Natural killer cell (primary cell): ENCODE measurements at regions not wholly inside any gene's neighbourhood (a gene's known extent, or its start where the extent isn't known, plus 50 kb on each side); places are given as distances from the start of the nearest gene placed in this dataset.

Experiments
- ATAC-seq, 3 donors: fragments of 150-1000 bp in 2 of 3; fragments of 200-7000 bp in 1 of 3; cut with Tn5 transposase; 1 replicate in 1 of 3; 2 replicates in 2 of 3; pipeline ENCODE4 v1.10.0; 2021; ENCODE audit warnings: mild to moderate bottlenecking in 2 of 3, moderate library complexity in 2 of 3
- DNase-seq, 2 donors: peaks; one replicate each; pipeline versions ENCODE4 v3.0.0 to v3.0.0-alpha.2; 2013 to 2021; ENCODE audit warnings: mixed read lengths in 1 of 2
- H3K27ac ChIP-seq: one replicate; pipeline ENCODE4 v1.5.1; 2013; ENCODE audit warnings: mild to moderate bottlenecking, low read length
- H3K27me3 ChIP-seq: one replicate; pipeline ENCODE4 v1.6.1; 2013; ENCODE audit warnings: low read length; ENCODE audit not compliant: control insufficient read depth, insufficient read depth
- H3K36me3 ChIP-seq: one replicate; pipeline ENCODE4 v1.6.1; 2013; ENCODE audit warnings: low read length; ENCODE audit not compliant: control insufficient read depth, insufficient read depth
- H3K4me1 ChIP-seq: one replicate; pipeline ENCODE4 v1.6.1; 2013; ENCODE audit warnings: low read length; ENCODE audit not compliant: control insufficient read depth, insufficient read depth
- H3K4me3 ChIP-seq: one replicate; pipeline ENCODE4 v1.5.1; 2013; ENCODE audit warnings: low read length
- H3K9me3 ChIP-seq: one replicate; pipeline ENCODE4 v1.6.1; 2013; ENCODE audit warnings: low read length; ENCODE audit not compliant: control insufficient read depth, insufficient read depth
- H3K27ac Mint-ChIP-seq, 2 donors: one replicate each; pipeline ENCODE4 v1.8.0; 2022; ENCODE audit warnings: mild to moderate bottlenecking in 2 of 2, mixed read lengths in 2 of 2, moderate library complexity in 1 of 2
- H3K27me3 Mint-ChIP-seq, 2 donors: one replicate each; pipeline ENCODE4 v1.8.0; 2022; ENCODE audit warnings: low read depth in 2 of 2, mixed read lengths in 2 of 2
- H3K36me3 Mint-ChIP-seq: one replicate; pipeline ENCODE4 v1.8.0; 2022; ENCODE audit warnings: mixed read lengths
- H3K4me1 Mint-ChIP-seq, 2 donors: one replicate each; pipeline ENCODE4 v1.8.0; 2022; ENCODE audit warnings: mixed read lengths in 2 of 2
- H3K4me3 Mint-ChIP-seq: one replicate; pipeline ENCODE4 v1.8.0; 2022; ENCODE audit warnings: mild to moderate bottlenecking, moderate library complexity, mixed read lengths
- H3K9me3 Mint-ChIP-seq, 2 donors: one replicate each; pipeline ENCODE4 v1.8.0; 2022; ENCODE audit warnings: mixed read lengths in 2 of 2
- CTCF ChIP-seq: fragments of 200-600 bp; IDR thresholded peaks from one replicate; pipeline ENCODE4 v1.8.0; 2022; ENCODE audit warnings: antibody characterized with exemption
- WGBS: methylation state at CpG from one replicate; pipeline ENCODE4 v1.1.7; 2013; ENCODE audit warnings: missing lambda C conversion rate; ENCODE audit not compliant: insufficient coverage; 5-methylcytosine and 5-hydroxymethylcytosine counted together
- intact Hi-C: fragments of 100-400 bp; cut with micrococcal nuclease; formaldehyde crosslinking; loops from one replicate; pipeline ENCODE4 v1.14.2; 2022

GRCh38 chr6:145270464-145270863, 464.9 kb downstream of the EPM2A start:
- H3K9me3 ChIP-seq = no peaks in the 10 kb centered on the region
- 91% methylated on average over 2 of the region's 2 CpGs for WGBS
- no peaks in the 10 kb centered on the region for H3K36me3 ChIP-seq
- DNase-seq = no peak
- Mint-ChIP-seq H3K4me3 (no peak overlapping the region), H3K4me1 (no peaks in the 10 kb centered on the region), H3K27ac (no peak overlapping the region), H3K9me3 (peaks cover 4% of the 10 kb centered on the region in 2 donors), H3K27me3 (no peaks in the 10 kb centered on the region), H3K36me3 (no peaks in the 10 kb centered on the region)
- no peak overlapping the region for H3K27ac ChIP-seq
- TF ChIP-seq CTCF = no peak
- H3K4me1 ChIP-seq = no peaks in the 10 kb centered on the region
- ATAC-seq = no peak
- H3K27me3 ChIP-seq = no peaks in the 10 kb centered on the region
- intact Hi-C loops = no loop called here
- H3K4me3 ChIP-seq = no peak overlapping the region

- no peak overlapping the region for H3K27ac Mint-ChIP-seq
- no peak overlapping the region for H3K4me3 ChIP-seq
- H3K9me3 ChIP-seq = no peaks in the 10 kb centered on the region
- no peak for TF ChIP-seq CTCF
- WGBS = 37% methylated on average over 4 of the region's 4 CpGs
- no peaks in the 10 kb centered on the region for H3K4me1 ChIP-seq
- no peaks in the 10 kb centered on the region for H3K4me1 Mint-ChIP-seq
- no peaks in the 10 kb centered on the region for H3K27me3 ChIP-seq
- H3K27me3 Mint-ChIP-seq = no peaks in the 10 kb centered on the region
- H3K36me3 Mint-ChIP-seq = no peaks in the 10 kb centered on the region
- DNase-seq = no peak
- H3K27ac ChIP-seq = no peak overlapping the region
- ATAC-seq = no peak
- no peak overlapping the region for H3K4me3 Mint-ChIP-seq
- peaks cover 4% of the 10 kb centered on the region in 2 donors for H3K9me3 Mint-ChIP-seq
- intact Hi-C loops = no loop called here
- H3K36me3 ChIP-seq = no peaks in the 10 kb centered on the region
Observed at GRCh38 chr6:145271040-145271439, 464.3 kb downstream of the EPM2A start.

GRCh38 chr6:145271577-145271976, 463.7 kb downstream of the EPM2A start:
- DNase-seq (no peak), ATAC-seq (no peak)
- no peaks in the 10 kb centered on the region for H3K36me3 Mint-ChIP-seq
- H3K36me3 ChIP-seq = no peaks in the 10 kb centered on the region
- intact Hi-C loops = no loop called here
- H3K27me3 Mint-ChIP-seq = no peaks in the 10 kb centered on the region
- no peak overlapping the region for H3K4me3 Mint-ChIP-seq
- WGBS = 78% methylated on average over 1 of the region's 2 CpGs
- TF ChIP-seq CTCF = no peak
- H3K4me3 ChIP-seq = no peak overlapping the region
- peaks cover 4% of the 10 kb centered on the region in 2 donors for H3K9me3 Mint-ChIP-seq
- H3K9me3 ChIP-seq = no peaks in the 10 kb centered on the region
- H3K27me3 ChIP-seq = no peaks in the 10 kb centered on the region
- H3K4me1 ChIP-seq = no peaks in the 10 kb centered on the region
- no peak overlapping the region for H3K27ac Mint-ChIP-seq
- no peaks in the 10 kb centered on the region for H3K4me1 Mint-ChIP-seq
- H3K27ac ChIP-seq = no peak overlapping the region

GRCh38 chr6:145272246-145272645, 463.1 kb downstream of the EPM2A start:
- no peaks in the 10 kb centered on the region for H3K36me3 Mint-ChIP-seq
- H3K36me3 ChIP-seq = no peaks in the 10 kb centered on the region
- intact Hi-C loops = no loop called here
- 100% methylated on average over 1 of the region's 1 CpG for WGBS
- no peaks in the 10 kb centered on the region for H3K4me1 ChIP-seq
- H3K27me3 Mint-ChIP-seq = no peaks in the 10 kb centered on the region
- H3K4me3 ChIP-seq = no peak overlapping the region
- DNase-seq (no peak), ATAC-seq (no peak)
- H3K9me3 Mint-ChIP-seq = peaks cover 4% of the 10 kb centered on the region in 2 donors
- H3K4me1 Mint-ChIP-seq = no peaks in the 10 kb centered on the region
- no peaks in the 10 kb centered on the region for H3K9me3 ChIP-seq
- no peak for TF ChIP-seq CTCF
- no peak overlapping the region for H3K4me3 Mint-ChIP-seq
- H3K27me3 ChIP-seq = no peaks in the 10 kb centered on the region
- no peak overlapping the region for H3K27ac ChIP-seq
- no peak overlapping the region for H3K27ac Mint-ChIP-seq
